SK-N-SH treated with all-trans-retinoic acid at 6 μM for 48 hours (cell line): ENCODE measurements at regions not wholly inside any gene's neighbourhood (a gene's known extent, or its start where the extent isn't known, plus 50 kb on each side); places are given as distances from the start of the nearest gene placed in this dataset.

Experiments used
- ISL1 ChIP-seq: fragments of 250-450 bp; sonication (Bioruptor Pico); IDR thresholded peaks from 2 replicates; pipeline ENCODE4 v2.1.2; 2022; ENCODE audit warnings: mild to moderate bottlenecking, moderate library complexity
- SNAI2 ChIP-seq: fragments of 250-450 bp; sonication (Bioruptor Pico); IDR thresholded peaks from 2 replicates; pipeline ENCODE4 v1.5.0; 2020; ENCODE audit warnings: mild to moderate bottlenecking, moderate library complexity

- TF ChIP-seq SNAI2 (no peak), ISL1 (CRISPR knock-in tag) (no peak)
Observed at GRCh38 chr13:21960108-21960507, 289.2 kb downstream of the FGF9 start.
